ENCODE measurements at regions not wholly inside any gene's neighbourhood (a gene's known extent, or its start where the extent isn't known, plus 50 kb on each side); places are given as distances from the start of the nearest gene placed in this dataset.
"Not testable (repeated sequence)": the region's sequence is repeated elsewhere in the genome, so short reads cannot be mapped to it uniquely, and the experiment has no call there.

DNA sequence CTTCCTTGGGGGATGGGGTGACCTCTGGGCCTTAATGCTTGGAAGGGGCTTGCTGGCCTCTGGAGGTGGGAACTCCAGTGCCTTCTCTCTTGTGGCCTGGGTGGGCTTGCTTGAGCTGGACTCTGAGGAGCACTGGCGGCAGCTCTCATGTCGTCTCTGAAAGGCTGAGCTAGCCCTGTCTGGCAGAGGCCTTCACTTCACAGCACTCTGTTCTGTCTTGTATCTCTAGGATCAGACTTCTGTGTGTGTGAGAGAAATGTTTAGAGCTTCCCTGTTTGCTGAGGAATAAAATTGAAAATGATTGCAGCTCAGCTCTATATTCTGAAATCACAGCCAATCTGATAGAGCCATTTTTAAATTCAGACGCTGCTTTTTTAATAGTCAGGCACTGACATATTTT is 185.3 kb downstream of the KCNRG start:
- no peak for DNase-seq

DNA sequence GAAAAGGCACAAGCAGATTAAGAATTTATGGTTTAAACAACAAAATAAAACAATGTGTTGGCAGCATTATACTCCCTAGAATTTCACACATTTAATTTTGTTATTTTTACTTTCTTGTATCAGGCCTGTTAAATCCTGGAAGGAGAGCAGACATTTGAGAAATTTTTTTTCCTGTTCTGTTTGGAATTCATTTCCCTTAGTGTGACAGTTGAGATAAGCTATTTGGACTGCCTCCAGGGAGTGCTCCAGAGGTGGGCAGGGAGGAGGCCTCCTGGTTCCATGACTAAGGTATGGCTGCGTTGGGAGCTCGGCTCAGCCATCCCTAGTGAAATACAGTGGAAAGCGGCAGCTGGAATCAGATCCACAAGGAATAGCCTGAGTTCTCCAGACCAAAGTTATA is 185.7 kb downstream of the KCNRG start:
- no peak for DNase-seq

DNA sequence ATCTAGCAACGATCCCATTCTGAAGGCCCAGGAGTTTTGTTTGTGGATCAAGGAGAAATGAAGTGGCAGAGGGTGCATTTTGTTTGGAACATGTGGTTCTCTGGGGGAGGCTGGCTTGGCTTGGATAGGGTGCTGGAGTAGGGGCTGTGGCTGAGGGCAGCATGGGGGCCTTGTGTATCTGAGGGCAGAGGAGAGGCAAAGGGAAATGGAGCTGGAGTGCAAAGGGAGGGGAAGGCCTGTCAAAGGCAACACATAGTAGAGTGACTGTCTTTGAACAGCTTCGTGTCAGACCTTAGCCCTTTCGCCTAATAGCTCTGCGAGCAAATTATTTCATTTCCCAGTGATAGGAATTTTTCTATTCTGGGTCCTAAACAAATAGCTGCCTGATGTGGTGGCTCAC is 187.2 kb downstream of the KCNRG start:
- no peak for DNase-seq

DNA sequence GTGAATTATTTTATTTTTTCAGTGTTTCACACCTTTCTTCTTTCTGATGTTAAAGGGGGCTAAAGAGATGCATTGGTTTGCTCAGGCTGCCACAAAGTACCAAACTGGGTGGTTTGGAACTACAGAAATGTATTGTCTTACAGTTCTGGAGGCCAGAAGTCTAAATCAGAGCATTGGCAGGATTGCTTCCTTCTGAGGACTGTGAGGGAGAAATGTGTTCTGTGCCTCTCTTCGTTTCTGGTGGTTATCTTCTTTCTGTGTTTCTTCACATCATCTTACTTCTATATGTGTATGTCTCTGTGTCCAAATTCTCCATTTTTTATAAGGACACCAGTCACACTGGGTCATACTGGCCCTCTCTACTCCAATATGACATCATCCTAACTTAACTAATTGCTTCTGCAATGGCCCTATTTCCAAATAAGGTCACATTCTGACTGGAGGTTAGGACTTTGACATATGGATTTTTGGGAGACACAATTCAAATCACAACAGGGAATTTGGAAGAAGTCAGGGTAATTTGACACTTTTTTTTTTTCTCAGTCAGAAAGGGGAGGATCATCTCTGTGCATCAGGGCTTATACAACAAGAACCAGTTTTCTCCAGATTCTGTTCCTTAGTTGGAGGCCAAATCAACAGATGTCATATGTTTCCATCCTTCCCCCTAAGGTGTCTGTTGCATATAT is 188.2 kb downstream of the KCNRG start:
- no peak for DNase-seq

DNA sequence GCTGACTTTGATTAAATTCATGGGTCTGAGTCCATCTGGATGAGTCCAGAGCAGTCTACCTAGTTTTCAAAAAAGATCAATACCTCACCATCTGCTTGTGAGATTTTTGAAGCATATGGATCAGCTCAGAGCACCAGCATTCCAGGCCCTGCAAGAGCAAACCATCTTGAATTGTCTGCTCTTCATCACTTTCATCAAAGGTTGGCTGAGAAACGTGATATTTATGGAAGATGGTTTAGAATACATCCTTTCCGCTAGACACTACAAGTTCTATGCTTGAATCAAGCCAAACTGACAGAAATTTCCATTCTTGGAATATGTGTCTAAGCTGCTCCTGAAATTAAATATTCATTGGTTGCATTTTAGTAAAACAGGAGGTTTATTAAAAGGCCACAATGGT is 190.3 kb downstream of the KCNRG start:
- DNase-seq: no peak

DNA sequence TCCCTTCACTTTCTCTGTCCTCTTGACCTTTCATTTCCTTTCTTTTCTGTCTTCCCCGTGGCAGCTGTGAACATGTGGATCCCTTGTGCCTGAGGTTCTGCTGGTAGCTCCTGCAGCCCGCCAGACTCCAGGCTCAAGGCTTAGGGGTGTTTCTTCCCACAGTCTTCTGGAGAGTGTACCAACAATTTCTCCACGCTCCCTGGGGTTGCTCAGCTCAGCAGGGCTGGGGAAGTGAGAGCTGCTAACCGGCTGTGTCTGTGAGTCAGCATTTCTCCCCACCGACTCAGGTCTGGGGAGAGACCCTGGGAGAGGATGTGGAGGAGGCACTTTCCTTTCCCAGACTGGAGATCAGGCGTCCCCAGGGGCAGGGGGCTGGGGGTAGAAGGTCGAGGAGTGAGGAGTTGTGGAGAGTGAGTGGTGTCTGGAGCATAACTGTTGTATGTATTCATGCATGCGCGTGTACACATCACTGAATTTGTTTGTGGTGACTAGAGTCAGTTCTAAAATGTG is 193.6 kb downstream of the KCNRG start:
- no peak for DNase-seq

DNA sequence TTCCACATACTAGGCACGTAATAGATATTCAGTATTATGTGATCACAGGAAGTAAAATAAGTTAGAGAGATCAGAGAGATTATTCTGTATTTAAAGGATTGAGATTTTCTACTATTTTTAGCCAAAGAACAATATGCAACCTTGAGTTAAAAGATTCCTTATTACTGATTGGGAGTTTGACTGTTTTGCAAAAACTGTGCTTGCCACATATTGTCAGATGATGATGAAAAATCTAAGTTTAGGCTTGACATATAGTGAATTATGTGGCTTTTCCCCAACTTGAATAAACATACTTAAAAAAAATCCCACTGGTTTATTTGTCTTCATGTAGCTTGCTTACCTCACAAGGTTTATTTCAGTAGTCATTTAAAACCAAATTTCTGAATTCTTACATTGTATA is 194.4 kb downstream of the KCNRG start:
- no peak for DNase-seq

DNA sequence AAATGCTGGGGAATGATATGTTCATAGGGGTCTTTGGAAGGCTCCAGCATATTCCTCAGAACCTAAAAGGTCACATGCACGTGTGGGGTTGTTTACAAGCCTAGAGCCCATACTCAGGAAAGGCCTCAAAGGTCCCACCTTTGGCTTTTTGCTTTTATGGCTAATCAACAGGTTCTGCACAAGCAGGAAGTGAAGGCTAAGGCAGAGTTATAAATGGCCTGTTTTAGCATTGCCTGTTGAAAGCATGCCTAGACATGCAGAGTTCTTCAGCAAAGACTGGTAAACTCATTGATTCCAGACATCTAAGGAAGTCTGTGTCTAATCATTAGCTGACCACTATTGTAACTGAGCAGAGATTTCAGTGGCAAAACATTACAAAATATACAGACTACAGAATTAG is 198.3 kb downstream of the KCNRG start:
- no peak for DNase-seq

DNA sequence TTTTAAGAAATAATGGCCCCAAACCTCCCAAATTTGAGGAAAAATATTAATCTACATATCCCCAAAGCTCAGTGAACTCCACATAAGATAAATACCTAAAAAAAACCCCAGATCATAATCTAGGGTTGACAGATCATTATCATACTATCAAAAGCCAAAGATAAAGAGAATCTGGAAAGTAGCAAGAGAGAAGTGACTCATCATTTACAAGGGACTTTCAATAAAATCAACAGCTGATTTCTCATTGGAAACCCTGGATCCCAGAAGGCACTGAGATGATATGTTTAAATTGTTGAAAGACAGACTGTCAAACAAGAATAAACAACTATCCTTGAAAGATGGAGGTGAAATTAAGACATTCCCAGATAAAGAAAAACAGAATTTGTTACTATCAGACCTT is 199.3 kb downstream of the KCNRG start:
- no peak for DNase-seq

DNA sequence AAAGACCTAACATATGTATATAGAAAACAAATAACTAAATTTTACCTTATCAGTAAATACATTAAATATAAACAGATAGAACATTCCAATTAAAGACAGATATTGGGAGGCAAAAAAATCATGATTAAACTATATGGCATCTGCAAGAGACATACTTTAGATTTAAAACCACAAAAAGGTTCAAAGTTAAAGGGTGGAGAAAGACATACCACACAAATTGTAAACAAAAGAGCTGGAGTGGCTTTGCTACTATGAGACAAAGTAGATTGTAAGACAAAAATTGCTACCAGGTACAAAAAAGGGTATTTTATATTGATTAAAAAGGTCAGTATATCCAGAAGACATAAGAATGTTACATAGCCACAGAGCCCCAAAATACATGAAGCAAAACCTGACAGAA is 200.2 kb downstream of the KCNRG start:
- no peak for DNase-seq

DNA sequence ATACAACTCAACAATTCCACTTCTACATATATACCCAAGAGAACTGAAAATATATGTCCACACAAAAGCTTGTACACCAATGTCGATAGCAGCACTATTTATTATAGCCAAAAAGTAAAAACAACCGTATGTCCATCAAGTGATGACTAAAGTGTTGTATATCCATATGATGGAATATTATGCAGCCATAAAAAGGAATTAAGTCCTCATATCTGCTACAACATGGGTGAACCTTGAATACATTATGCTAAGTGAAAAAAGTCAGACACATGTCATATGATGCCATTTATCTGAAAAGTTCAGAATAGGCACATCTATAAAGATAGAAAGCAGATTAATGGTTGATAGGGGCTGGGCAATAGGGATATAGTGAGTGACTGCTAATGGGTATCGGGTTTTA is 204.5 kb downstream of the KCNRG start:
- no peak for DNase-seq

DNA sequence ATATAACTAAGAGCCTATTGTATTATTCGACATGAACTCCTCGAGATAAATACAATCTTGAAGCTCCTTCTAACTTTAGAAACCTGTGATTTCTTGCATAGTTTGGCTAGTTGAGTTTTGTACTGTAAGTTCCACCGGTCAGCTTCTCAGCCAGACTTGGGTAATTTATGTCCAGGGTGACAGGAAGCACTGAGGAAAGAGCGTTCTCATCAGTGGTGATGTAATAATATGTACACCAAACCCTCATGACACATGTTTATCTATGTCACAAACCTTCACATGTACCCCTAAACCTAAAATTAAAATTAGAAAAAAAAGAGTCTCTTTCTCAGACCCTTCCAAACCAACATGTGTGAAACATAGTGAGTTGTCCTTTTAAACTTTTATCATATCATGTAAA is 205.7 kb downstream of the KCNRG start:
- DNase-seq: no peak

DNA sequence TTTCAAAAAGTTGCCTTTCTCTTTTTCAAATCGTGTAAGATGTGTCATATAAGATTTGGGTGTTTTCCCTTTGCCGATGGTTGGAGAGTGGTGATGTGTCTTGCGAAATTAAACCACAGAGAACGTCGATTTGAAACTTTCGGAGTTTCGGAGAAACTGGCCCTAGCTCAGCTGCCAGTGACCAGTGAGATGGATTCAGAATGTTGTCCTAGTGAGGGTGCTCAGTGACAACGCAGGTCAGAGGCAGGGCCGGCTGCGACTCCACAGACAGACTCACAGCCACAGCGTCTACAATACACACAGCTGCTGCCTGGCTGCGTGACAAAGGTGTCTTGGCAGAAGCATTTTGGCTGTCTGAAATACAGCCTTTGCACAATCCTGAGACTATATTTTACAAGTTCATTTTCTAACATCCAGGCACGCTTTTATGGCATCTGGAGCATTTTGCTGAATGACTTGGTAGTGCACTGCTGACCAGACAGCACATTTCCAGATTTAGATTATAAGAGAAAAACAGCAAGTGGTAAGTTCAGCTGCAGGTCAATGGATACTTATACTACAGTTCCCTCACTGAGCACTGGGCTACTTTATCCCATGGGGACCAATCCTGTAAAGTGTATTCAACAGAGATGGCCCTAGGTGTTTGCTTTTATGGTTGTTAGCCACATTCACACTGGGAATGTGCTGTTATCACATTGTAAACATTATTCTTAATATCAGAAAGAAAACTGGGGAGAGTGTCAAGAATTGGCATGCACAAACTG is 207.5 kb downstream of the KCNRG start:
- no peak for DNase-seq

DNA sequence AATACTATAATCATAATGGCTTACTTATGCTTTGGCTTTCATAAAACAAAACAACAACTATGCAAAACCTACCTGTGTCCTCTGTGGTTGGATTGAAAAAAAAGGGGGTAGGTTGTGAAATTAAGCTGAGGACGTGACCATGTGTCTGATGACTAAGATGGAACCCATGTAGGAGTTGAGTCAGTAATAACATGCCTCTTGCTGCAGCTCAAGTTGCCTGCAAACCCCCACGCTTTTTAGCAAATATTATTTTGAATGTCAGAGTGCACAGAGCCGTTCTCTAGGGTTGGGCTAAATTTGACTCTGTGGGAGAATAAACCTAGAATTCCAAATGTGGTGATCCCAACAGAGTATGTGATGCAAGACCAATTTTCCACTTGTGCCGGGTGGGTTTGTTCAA is 209.3 kb downstream of the KCNRG start:
- DNase-seq: no peak

DNA sequence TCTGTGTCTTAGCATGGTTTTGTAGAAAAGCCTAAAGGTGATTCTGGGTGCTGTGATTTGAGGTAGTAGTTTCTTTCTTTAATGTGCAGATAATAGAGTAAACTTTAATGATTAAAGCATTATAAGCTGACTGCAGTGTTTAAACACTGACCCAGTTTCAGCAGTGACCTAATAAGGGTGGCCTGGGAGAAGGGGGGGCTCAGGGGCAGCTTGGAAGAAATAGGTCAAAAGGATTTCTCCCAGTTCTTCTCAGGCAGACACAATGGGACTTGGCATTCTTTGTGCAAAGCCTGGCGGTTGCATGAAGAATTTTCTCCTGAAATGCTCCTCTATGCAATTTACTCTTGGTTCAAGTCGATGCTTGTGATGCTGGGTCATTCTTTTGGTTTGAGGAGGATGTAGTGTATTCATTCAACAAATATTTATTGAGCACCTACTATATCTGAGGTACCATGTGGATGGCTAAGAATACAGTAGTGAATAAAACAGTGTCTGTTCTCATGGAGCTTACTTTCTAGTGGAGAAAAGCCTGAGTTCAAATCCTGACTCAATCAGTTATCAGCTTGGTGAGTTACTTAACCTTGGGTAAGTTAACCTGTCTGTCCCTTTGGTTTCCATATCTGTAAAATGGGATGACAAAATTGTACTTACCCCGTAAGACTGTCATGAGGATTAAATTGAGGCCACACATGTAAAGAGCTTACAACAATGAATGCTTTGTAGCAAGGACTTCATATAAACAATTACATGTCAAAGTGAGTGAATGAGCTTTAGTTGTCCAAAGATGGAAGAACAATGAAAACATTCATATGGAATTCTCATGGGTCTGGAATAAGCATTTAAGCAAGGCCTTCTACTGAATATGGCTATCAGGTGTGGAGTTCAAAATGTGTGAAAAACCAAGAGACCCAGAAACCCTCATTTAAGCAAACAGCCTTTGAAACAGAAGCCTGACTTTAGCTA is 210.2 kb downstream of the KCNRG start:
- DNase-seq: no peak

DNA sequence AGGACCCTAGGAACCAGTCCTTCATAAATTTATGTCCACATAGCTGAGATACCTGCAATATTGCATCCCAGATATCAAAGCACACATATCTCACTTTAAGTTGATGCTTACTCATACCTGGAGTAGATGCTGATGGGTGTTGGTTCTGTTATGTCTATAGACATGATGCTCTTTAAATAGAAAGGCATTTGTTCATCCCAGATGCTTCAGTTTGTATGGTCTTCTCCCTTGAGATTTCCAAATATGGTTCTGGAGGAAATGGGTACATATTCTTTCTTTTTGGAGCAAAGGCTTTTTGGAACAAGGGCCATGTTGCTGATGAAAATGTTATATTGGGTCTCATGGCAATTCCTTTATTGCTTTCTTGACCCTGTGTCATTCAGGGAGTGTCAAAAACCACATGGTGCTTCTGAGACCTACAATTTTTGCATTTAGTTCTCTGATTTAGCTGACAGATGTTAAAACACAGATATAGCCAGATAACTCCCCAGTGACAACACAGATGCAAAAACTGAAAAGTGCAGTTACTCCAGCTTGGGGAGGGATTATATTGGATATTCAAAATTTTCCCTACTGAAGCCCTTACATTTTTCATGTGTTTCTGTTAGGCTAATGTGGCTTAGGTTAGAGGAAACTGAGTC is 211.4 kb downstream of the KCNRG start:
- DNase-seq: no peak

DNA sequence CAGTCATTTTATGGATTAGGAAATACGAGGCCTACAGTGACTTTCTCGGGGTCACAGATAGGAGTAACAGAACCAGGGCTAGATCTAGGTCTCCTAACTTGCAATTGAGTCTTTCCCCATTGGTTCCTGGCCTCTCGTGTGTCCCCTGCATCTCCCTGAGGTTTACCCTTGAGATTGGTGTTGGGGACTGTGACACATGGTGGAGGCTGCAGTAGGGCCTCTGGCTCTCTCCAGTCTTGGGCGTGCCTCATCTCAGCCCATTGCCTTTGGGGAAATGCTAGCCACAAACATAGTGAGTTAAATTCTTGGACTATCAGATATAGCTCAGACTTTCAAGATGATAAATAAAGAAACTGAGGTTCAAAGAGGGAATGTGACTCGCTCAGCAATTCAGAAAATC is 212.1 kb downstream of the KCNRG start:
- no peak for DNase-seq

DNA sequence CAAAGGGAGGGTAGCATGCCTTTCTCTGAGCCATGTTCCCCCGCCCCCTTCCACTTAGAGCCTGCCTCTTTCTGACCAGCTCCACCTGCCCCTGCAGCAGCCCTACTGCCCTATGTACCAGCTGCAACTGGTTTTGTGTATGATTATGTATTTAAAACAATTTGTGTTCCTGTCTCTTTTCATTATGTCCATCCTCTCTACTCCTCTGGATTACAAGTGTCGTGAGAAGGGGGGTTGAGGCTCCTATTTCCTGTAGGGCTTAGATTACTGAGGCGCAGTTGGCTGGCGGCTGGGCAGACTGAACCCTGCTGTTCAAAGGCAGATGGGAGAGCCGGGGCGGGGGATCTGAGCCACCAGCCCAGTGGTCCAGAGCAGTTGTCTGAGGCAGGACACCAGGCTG is 213.3 kb downstream of the KCNRG start:
- DNase-seq: no peak

DNA sequence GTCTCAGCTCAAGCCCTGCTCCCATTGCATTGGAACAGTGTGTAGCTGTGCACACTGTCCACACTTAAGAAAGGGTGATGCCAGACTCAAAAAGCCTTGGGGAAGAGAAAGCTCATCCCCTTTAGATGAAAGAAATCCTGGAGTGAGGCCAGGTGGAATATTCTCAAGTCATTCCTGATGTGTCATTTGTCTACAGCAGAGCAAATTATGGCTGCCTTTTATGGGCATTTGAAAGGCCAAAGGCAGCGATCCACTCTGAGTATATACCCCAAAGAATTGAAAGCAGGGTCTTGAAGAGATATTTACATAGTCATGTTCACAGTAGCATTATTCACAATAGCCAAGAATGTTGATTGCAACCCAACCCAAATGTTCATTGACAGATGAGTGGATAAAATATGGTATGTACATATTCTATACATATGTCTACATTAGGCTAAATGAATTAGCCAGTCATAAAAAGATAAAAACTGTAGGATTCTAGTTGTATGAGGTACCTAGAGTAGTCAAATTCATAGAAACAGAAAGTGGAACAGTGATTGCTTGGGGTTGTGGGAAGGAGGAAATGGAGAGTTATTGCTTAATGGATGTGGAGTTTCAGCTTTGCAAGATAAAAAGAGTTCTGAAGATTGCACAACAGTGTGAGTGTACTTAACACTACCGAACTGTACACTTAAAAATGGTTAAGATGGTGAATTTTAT is 214.9 kb downstream of the KCNRG start:
- no peak for DNase-seq

DNA sequence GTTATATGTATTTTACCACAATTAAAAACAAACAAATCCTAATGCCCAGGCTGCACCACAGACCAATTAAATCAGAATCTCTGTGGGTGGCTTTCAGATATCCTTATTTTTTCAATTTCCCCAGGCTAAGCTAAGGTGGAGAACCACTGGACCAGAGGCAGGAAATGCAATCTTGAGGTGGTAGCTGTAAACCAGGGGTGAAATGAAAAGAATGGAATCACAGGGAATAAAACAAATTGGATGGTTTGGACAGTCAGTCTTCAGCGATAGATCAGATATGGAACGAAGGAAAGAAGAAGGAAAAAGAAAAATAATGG is 215.4 kb downstream of the KCNRG start:
- DNase-seq: no peak

DNA sequence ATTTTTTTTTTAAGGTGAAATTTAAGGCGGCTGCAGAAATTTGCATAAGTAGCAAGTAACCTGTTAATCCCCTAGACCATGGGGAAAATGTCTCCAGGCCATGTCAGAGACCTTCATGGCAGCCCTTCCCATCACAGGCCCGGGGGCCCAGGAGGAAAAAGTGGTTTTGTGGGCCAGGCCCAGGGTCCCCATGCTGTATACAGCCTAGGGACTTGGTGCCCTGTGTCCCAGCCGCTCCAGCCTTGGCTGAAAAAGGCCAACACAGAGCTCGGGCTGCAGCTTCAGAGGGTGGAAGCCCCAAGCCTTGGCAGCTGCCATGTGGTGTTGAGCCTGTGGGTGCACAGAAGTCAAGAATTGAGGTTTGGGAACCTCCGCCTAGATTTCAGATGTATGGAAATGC is 218.3 kb downstream of the KCNRG start:
- not testable (repeated sequence) for DNase-seq

DNA sequence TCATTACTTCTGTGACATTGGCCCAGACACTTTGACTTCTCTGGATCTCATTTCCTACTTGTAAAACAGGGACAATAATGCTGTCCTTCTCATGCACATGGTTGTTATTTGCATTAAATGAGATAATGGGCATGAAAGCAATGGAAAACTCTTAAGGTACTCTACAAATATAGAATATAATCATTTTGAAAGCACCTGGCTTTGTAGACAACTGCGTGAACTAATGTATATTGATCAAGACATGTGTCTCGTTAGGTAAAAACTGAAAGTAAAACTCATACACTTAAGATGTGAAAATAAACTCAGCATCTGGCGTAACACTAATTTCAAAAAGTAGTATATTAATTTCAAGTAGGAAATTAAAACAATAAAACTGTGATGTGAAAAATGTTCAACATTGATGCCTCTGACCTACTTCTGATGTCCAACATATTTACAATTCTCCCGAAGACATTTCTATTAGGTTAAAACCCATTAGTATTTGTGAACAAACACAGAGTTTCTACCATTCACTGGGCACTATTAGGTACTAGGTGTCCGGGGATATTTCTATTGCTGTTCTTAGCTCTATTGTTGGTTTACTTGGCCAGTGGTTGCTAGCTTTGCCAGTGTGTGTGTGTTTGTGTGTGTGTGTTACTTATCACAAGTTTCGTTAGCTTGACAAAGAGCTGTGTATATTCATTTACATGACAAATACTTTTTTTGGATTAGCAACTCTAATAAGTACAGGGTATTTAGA is 220.5 kb downstream of the KCNRG start:
- no peak for DNase-seq

Measured in NCI-H187 treated with DMSO at 0.1 percent for 48 hours (cell line).